HG03159 (cell line): ENCODE measurements at regions not wholly inside any gene's neighbourhood (a gene's known extent, or its start where the extent isn't known, plus 50 kb on each side); places are given as distances from the start of the nearest gene placed in this dataset.
"Not testable (repeated sequence)": the region's sequence is repeated elsewhere in the genome, so short reads cannot be mapped to it uniquely, and the experiment has no call there.

Experiments
- ATAC-seq: cut with Tn5 transposase; IDR thresholded peaks from one replicate; pipeline ENCODE4 v1.9.1; 2021; ENCODE audit warnings: mild to moderate bottlenecking, moderate library complexity; ENCODE audit not compliant: unreplicated experiment

- ATAC-seq, result no peak
These were observed 118.2 kb upstream of the SLC5A12 start for GRCh38 chr11:26839911-26840698.

- no peak for ATAC-seq
These were observed 120.1 kb upstream of the SLC5A12 start for GRCh38 chr11:26841818-26842473.

GRCh38 chr11:26842478-26843282 lies 120.8 kb upstream of the SLC5A12 start:
- no peak for ATAC-seq

- no peak for ATAC-seq
These were observed 121.7 kb upstream of the SLC5A12 start for GRCh38 chr11:26843539-26843938.

- no peak for ATAC-seq
These were observed 123.1 kb upstream of the SLC5A12 start for GRCh38 chr11:26844963-26845362.

- ATAC-seq, result no peak
These were observed 124.4 kb upstream of the SLC5A12 start for GRCh38 chr11:26846227-26846626.

GRCh38 chr11:26847459-26847858 lies 125.6 kb upstream of the SLC5A12 start:
- no peak for ATAC-seq

GRCh38 chr11:26847977-26848376 lies 126.1 kb upstream of the SLC5A12 start:
- ATAC-seq, result no peak

GRCh38 chr11:26849036-26849435 lies 127.2 kb upstream of the SLC5A12 start:
- no peak for ATAC-seq

GRCh38 chr11:26851291-26851690 lies 129.4 kb upstream of the SLC5A12 start:
- no peak for ATAC-seq

GRCh38 chr11:26851696-26852095 lies 129.8 kb upstream of the SLC5A12 start:
- ATAC-seq, result no peak

- ATAC-seq, result no peak
These were observed 135.8 kb upstream of the FIBIN start for GRCh38 chr11:26858098-26858497.

- no peak for ATAC-seq
These were observed 134.5 kb upstream of the FIBIN start for GRCh38 chr11:26859416-26859815.

- no peak for ATAC-seq
These were observed 133.7 kb upstream of the FIBIN start for GRCh38 chr11:26860091-26860780.

- ATAC-seq, result no peak
These were observed 133.0 kb upstream of the FIBIN start for GRCh38 chr11:26860895-26861294.

- no peak for ATAC-seq
These were observed 131.1 kb upstream of the FIBIN start for GRCh38 chr11:26862801-26863200.

GRCh38 chr11:26865703-26866102 lies 128.2 kb upstream of the FIBIN start:
- no peak for ATAC-seq

- no peak for ATAC-seq
These were observed 126.6 kb upstream of the FIBIN start for GRCh38 chr11:26867286-26867685.

GRCh38 chr11:26878959-26879581 lies 114.8 kb upstream of the FIBIN start:
- no peak for ATAC-seq

GRCh38 chr11:26882363-26882880 lies 111.5 kb upstream of the FIBIN start:
- ATAC-seq, result not testable (repeated sequence)
